ENCODE measurements at regions not wholly inside any gene's neighbourhood (a gene's known extent, or its start where the extent isn't known, plus 50 kb on each side); places are given as distances from the start of the nearest gene placed in this dataset.

GRCh38 chr1:78814176-78814575 lies 164.5 kb downstream of the IFI44 start:
- Mint-ChIP-seq H3K4me3 (no peak overlapping the region), H3K9me3 (peaks cover 14 to 17% of the 10 kb centered on the region in 2 donors), H3K27ac (no peak overlapping the region), H3K36me3 (no peaks in the 10 kb centered on the region), H3K4me1 (no peaks in the 10 kb centered on the region), H3K27me3 (ENCODE audit: low read depth in 2 of 2) (no peaks in the 10 kb centered on the region)
- TF ChIP-seq CTCF (IDR thresholded peaks at IDR 0.05) = no peak
- Histone ChIP-seq H3K27ac (ENCODE audit: low read length) (no peak overlapping the region), H3K9me3 (ENCODE audit: control insufficient read depth, insufficient read depth, low read length) (no peaks in the 10 kb centered on the region), H3K4me1 (ENCODE audit: control insufficient read depth, insufficient read depth, low read length) (no peaks in the 10 kb centered on the region), H3K4me3 (ENCODE audit: low read length) (no peak overlapping the region), H3K36me3 (ENCODE audit: control insufficient read depth, insufficient read depth, low read length) (no peaks in the 10 kb centered on the region), H3K27me3 (ENCODE audit: control insufficient read depth, insufficient read depth, low read length) (no peaks in the 10 kb centered on the region)
- ATAC-seq = no peak
- intact Hi-C loops (cut with micrococcal nuclease) = no loop called here
- no peak for DNase-seq
- 88% methylated on average over 1 of the region's 1 CpG for WGBS (ENCODE audit: insufficient coverage)

- ATAC-seq = no peak
- Histone ChIP-seq H3K27ac (ENCODE audit: low read length) (no peak overlapping the region), H3K4me1 (ENCODE audit: control insufficient read depth, insufficient read depth, low read length) (no peaks in the 10 kb centered on the region), H3K27me3 (ENCODE audit: control insufficient read depth, insufficient read depth, low read length) (no peaks in the 10 kb centered on the region), H3K4me3 (ENCODE audit: low read length) (no peak overlapping the region), H3K36me3 (ENCODE audit: control insufficient read depth, insufficient read depth, low read length) (no peaks in the 10 kb centered on the region), H3K9me3 (ENCODE audit: control insufficient read depth, insufficient read depth, low read length) (no peaks in the 10 kb centered on the region)
- no CpG with 5 or more reads among the region's 2 CpGs for WGBS (ENCODE audit: insufficient coverage)
- Mint-ChIP-seq H3K36me3 (no peaks in the 10 kb centered on the region), H3K27me3 (ENCODE audit: low read depth in 2 of 2) (no peaks in the 10 kb centered on the region), H3K9me3 (peaks cover 3 to 4% of the 10 kb centered on the region in 2 donors), H3K4me1 (no peaks in the 10 kb centered on the region), H3K27ac (no peak overlapping the region), H3K4me3 (no peak overlapping the region)
- TF ChIP-seq CTCF (IDR thresholded peaks at IDR 0.05) = no peak
- DNase-seq = no peak
- intact Hi-C loops (cut with micrococcal nuclease) = no loop called here
These were observed 175.9 kb downstream of the IFI44 start for GRCh38 chr1:78825561-78825960.

GRCh38 chr1:78829644-78830043 lies 176.9 kb downstream of the ADGRL4 start:
- H3K27me3 Mint-ChIP-seq (ENCODE audit: low read depth in 2 of 2) = no peaks in the 10 kb centered on the region
- no peaks in the 10 kb centered on the region for H3K27me3 ChIP-seq (ENCODE audit: control insufficient read depth, insufficient read depth, low read length)
- DNase-seq (no peak), ATAC-seq (no peak)
- H3K4me1 ChIP-seq (ENCODE audit: control insufficient read depth, insufficient read depth, low read length) = no peaks in the 10 kb centered on the region
- intact Hi-C loops (cut with micrococcal nuclease) = no loop called here
- H3K36me3 Mint-ChIP-seq = no peaks in the 10 kb centered on the region
- H3K9me3 ChIP-seq (ENCODE audit: control insufficient read depth, insufficient read depth, low read length) = no peaks in the 10 kb centered on the region
- H3K36me3 ChIP-seq (ENCODE audit: control insufficient read depth, insufficient read depth, low read length) = no peaks in the 10 kb centered on the region
- H3K4me3 ChIP-seq (ENCODE audit: low read length) = no peak overlapping the region
- 92% methylated on average over 4 of the region's 4 CpGs for WGBS (ENCODE audit: insufficient coverage)
- no peak overlapping the region for H3K4me3 Mint-ChIP-seq
- TF ChIP-seq CTCF (IDR thresholded peaks at IDR 0.05) = no peak
- H3K27ac Mint-ChIP-seq = no peak overlapping the region
- H3K9me3 Mint-ChIP-seq = peaks cover 3 to 5% of the 10 kb centered on the region in 2 donors
- H3K4me1 Mint-ChIP-seq = no peaks in the 10 kb centered on the region
- no peak overlapping the region for H3K27ac ChIP-seq (ENCODE audit: low read length)

GRCh38 chr1:78830321-78830720 lies 176.2 kb downstream of the ADGRL4 start:
- peaks cover 3 to 5% of the 10 kb centered on the region in 2 donors for H3K9me3 Mint-ChIP-seq
- no peak overlapping the region for H3K4me3 Mint-ChIP-seq

More at GRCh38 chr1:78830321-78830720, 176.2 kb downstream of the ADGRL4 start:
- intact Hi-C loops (cut with micrococcal nuclease) = no loop called here
- no peaks in the 10 kb centered on the region for H3K27me3 Mint-ChIP-seq (ENCODE audit: low read depth in 2 of 2)
- 79% methylated on average over 1 of the region's 1 CpG for WGBS (ENCODE audit: insufficient coverage)
- no peak overlapping the region for H3K27ac Mint-ChIP-seq
- DNase-seq (no peak), ATAC-seq (no peak)
- Histone ChIP-seq H3K4me3 (ENCODE audit: low read length) (no peak overlapping the region), H3K27me3 (ENCODE audit: control insufficient read depth, insufficient read depth, low read length) (no peaks in the 10 kb centered on the region), H3K9me3 (ENCODE audit: control insufficient read depth, insufficient read depth, low read length) (no peaks in the 10 kb centered on the region), H3K4me1 (ENCODE audit: control insufficient read depth, insufficient read depth, low read length) (no peaks in the 10 kb centered on the region), H3K36me3 (ENCODE audit: control insufficient read depth, insufficient read depth, low read length) (no peaks in the 10 kb centered on the region), H3K27ac (ENCODE audit: low read length) (no peak overlapping the region)
- H3K4me1 Mint-ChIP-seq = no peaks in the 10 kb centered on the region
- no peaks in the 10 kb centered on the region for H3K36me3 Mint-ChIP-seq
- no peak for TF ChIP-seq CTCF (IDR thresholded peaks at IDR 0.05)

Data from natural killer cell (primary cell).